GM12878 (cell line): ENCODE measurements at regions not wholly inside any gene's neighbourhood (a gene's known extent, or its start where the extent isn't known, plus 50 kb on each side); places are given as distances from the start of the nearest gene placed in this dataset.

Experiments
- ASH2L ChIP-seq: fragments of 300-600, 200-600 bp; sonication (generic); IDR thresholded peaks from 2 replicates; pipeline ENCODE4 v1.6.1; 2017; ENCODE audit warnings: low read depth, mild to moderate bottlenecking, borderline replicate concordance
- NR2C1 ChIP-seq: fragments of 450-650 bp; IDR thresholded peaks from 2 replicates; pipeline ENCODE4 v1.6.1; 2017; ENCODE audit warnings: antibody characterized with exemption, mild to moderate bottlenecking, moderate library complexity

- TF ChIP-seq ASH2L = no peak
- TF ChIP-seq NR2C1 = no peak
These were observed 203.5 kb downstream of the MYRFL start for GRCh38 chr12:70028515-70028914.
